GM23248 (cell line): ENCODE measurements at regions not wholly inside any gene's neighbourhood (a gene's known extent, or its start where the extent isn't known, plus 50 kb on each side); places are given as distances from the start of the nearest gene placed in this dataset.

Source experiments
- EZH2 ChIP-seq: fragments of 200-600 bp; sonication (generic); IDR thresholded peaks from 2 replicates; pipeline ENCODE4 v1.6.1; 2018; ENCODE audit warnings: antibody characterized with exemption, mild to moderate bottlenecking; ENCODE audit not compliant: insufficient read depth, poor library complexity, severe bottlenecking
- EZH2phosphoT487 ChIP-seq: fragments of 200-600 bp; sonication (generic); IDR thresholded peaks from 2 replicates; pipeline ENCODE4 v1.6.1; 2018; ENCODE audit warnings: antibody characterized with exemption, moderate library complexity, mild to moderate bottlenecking, low read depth; ENCODE audit not compliant: insufficient read depth

DNA sequence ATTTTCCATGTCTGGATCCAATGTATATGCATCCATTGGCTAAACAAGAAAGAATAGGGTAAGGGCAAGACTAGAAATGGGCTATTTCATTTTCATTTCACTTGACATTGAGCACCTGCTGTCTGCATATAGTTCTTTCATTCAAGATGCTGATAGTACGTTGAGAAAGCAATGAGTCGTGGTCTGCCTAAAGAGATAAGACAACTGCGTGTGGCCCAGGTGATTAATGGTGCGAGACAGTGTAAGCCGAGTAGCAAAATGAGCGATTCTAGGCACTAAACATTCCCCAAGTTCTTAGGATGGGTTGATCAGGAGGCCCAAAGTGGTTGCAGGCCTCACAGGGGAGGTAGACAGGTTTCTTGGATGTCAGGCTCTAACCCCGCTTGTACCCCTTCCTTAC, 235.4 kb downstream of the PDCD6IP start:
- TF ChIP-seq EZH2phosphoT487 (no peak), EZH2 (no peak)
